DND-41 (cell line): ENCODE measurements at regions not wholly inside any gene's neighbourhood (a gene's known extent, or its start where the extent isn't known, plus 50 kb on each side); places are given as distances from the start of the nearest gene placed in this dataset.

Experiments
- EZH2 ChIP-seq: IDR thresholded peaks from 3 replicates; pipeline ENCODE4 v1.6.1; 2012; ENCODE audit warnings: borderline replicate concordance, low read depth, mild to moderate bottlenecking, moderate library complexity, low read length, inconsistent platforms; ENCODE audit not compliant: severe bottlenecking
- TF ChIP-seq, protein P1 (sequence below): IDR thresholded peaks from 2 replicates; pipeline ENCODE4 v1.5.1; 2012; ENCODE audit warnings: borderline replicate concordance, low read length, moderate library complexity, mild to moderate bottlenecking; ENCODE audit not compliant: poor library complexity, severe bottlenecking; ENCODE audit errors: extremely low read depth

GRCh38 chr5:15249152-15249551 lies 250.8 kb upstream of the FBXL7 start:
- TF ChIP-seq, protein P1, sequence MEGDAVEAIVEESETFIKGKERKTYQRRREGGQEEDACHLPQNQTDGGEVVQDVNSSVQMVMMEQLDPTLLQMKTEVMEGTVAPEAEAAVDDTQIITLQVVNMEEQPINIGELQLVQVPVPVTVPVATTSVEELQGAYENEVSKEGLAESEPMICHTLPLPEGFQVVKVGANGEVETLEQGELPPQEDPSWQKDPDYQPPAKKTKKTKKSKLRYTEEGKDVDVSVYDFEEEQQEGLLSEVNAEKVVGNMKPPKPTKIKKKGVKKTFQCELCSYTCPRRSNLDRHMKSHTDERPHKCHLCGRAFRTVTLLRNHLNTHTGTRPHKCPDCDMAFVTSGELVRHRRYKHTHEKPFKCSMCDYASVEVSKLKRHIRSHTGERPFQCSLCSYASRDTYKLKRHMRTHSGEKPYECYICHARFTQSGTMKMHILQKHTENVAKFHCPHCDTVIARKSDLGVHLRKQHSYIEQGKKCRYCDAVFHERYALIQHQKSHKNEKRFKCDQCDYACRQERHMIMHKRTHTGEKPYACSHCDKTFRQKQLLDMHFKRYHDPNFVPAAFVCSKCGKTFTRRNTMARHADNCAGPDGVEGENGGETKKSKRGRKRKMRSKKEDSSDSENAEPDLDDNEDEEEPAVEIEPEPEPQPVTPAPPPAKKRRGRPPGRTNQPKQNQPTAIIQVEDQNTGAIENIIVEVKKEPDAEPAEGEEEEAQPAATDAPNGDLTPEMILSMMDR, result no peak
- TF ChIP-seq EZH2, result no peak
